Hepatocyte (in vitro differentiated cells): ENCODE measurements at regions not wholly inside any gene's neighbourhood (a gene's known extent, or its start where the extent isn't known, plus 50 kb on each side); places are given as distances from the start of the nearest gene placed in this dataset.

ENCODE experiments used
- DNase-seq: peaks from one replicate; pipeline ENCODE4 v3.0.0-alpha.2; 2016; ENCODE audit warnings: low spot score
- H2AFZ ChIP-seq: fragments of 200-600 bp; sonication (generic); 2 replicates; pipeline ENCODE4 v1.6.0; 2016; ENCODE audit warnings: antibody characterized with exemption, mild to moderate bottlenecking
- H3K27ac ChIP-seq: fragments of 200-600 bp; sonication (generic); 2 replicates; pipeline ENCODE4 v1.5.1; 2016; ENCODE audit warnings: mild to moderate bottlenecking
- H3K27me3 ChIP-seq: fragments of 200-600 bp; sonication (generic); 2 replicates; pipeline ENCODE4 v1.6.1; 2016
- H3K36me3 ChIP-seq: fragments of 200-600 bp; sonication (generic); replicated peaks from 2 replicates; pipeline ENCODE4 v1.5.1; 2016; ENCODE audit warnings: low read depth; ENCODE audit not compliant: insufficient read depth
- H3K4me1 ChIP-seq: fragments of 200-600 bp; sonication (generic); 2 replicates; pipeline ENCODE4 v1.5.1; 2016; ENCODE audit warnings: mild to moderate bottlenecking, moderate library complexity; ENCODE audit not compliant: insufficient read depth
- H3K4me2 ChIP-seq: fragments of 200-600 bp; sonication (generic); 2 replicates; pipeline ENCODE4 v1.6.0; 2016
- H3K4me3 ChIP-seq: fragments of 200-600 bp; sonication (generic); 2 replicates; pipeline ENCODE4 v1.5.1; 2016; ENCODE audit warnings: mild to moderate bottlenecking
- H3K79me2 ChIP-seq: fragments of 200-600 bp; sonication (generic); 2 replicates; pipeline ENCODE4 v1.6.0; 2017; ENCODE audit warnings: mild to moderate bottlenecking
- H3K9me2 ChIP-seq: fragments of 200-600 bp; sonication (generic); replicated peaks from 2 replicates; pipeline ENCODE4 v1.6.0; 2017; ENCODE audit warnings: mild to moderate bottlenecking; ENCODE audit not compliant: insufficient read depth
- H3K9me3 ChIP-seq: fragments of 200-600 bp; sonication (generic); 2 replicates; pipeline ENCODE4 v1.5.1; 2016; ENCODE audit warnings: low read depth, mild to moderate bottlenecking
- H4K20me1 ChIP-seq: fragments of 200-600 bp; sonication (generic); 2 replicates; pipeline ENCODE4 v1.6.0; 2016; ENCODE audit warnings: mild to moderate bottlenecking; ENCODE audit not compliant: insufficient read depth, poor library complexity, severe bottlenecking
- EZH2 ChIP-seq: fragments of 200-600 bp; sonication (generic); IDR thresholded peaks from 2 replicates; pipeline ENCODE4 v1.6.1; 2016; ENCODE audit warnings: antibody characterized with exemption, mild to moderate bottlenecking, borderline replicate concordance
- EZH2phosphoT487 ChIP-seq: fragments of 200-600 bp; sonication (generic); IDR thresholded peaks from one replicate; pipeline ENCODE4 v1.6.1; 2018; ENCODE audit warnings: antibody characterized with exemption, mild to moderate bottlenecking, low read depth, moderate library complexity; ENCODE audit not compliant: unreplicated experiment, severe bottlenecking
- WGBS: methylation state at CpG from one replicate; pipeline ENCODE4 v1.1.6; 2016; ENCODE audit warnings: low lambda C conversion rate; ENCODE audit errors: missing lambda C conversion rate; 5-methylcytosine and 5-hydroxymethylcytosine counted together
- TF ChIP-seq, protein P1 (sequence below): fragments of 200-600 bp; sonication (generic); IDR thresholded peaks from 2 replicates; pipeline ENCODE4 v1.5.1; 2016; ENCODE audit warnings: antibody characterized with exemption, mild to moderate bottlenecking; ENCODE audit not compliant: poor library complexity

DNA sequence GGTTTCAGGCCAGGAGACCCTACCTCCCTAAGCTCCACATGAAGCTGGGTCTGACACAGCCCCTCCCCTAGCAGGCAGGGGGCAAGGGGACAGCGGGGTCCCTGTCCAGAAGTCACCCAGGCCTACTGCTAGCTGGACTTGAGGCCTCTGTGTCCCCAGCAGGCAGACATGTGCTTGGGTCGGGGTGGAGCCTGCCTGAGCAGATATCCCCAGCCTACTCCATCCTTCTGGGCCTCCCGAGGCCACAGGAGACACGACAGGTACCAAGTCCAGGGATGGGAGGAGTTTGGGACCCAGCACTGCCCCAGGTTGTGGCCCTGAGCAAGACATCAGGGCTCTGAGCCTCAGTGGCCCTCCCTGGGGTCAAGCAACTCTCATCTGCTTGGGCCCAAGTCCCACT, 105.2 kb upstream of the EIF5 start:
- no peak overlapping the region for H2AFZ ChIP-seq
- no peaks in the 10 kb centered on the region for H3K9me3 ChIP-seq
- no peaks in the 10 kb centered on the region for H3K27me3 ChIP-seq
- H3K4me3 ChIP-seq = no peak overlapping the region
- peaks cover 5% of the 10 kb centered on the region for H3K4me1 ChIP-seq
- TF ChIP-seq EZH2 (no peak), EZH2phosphoT487 (no peak)
- TF ChIP-seq, protein P1, sequence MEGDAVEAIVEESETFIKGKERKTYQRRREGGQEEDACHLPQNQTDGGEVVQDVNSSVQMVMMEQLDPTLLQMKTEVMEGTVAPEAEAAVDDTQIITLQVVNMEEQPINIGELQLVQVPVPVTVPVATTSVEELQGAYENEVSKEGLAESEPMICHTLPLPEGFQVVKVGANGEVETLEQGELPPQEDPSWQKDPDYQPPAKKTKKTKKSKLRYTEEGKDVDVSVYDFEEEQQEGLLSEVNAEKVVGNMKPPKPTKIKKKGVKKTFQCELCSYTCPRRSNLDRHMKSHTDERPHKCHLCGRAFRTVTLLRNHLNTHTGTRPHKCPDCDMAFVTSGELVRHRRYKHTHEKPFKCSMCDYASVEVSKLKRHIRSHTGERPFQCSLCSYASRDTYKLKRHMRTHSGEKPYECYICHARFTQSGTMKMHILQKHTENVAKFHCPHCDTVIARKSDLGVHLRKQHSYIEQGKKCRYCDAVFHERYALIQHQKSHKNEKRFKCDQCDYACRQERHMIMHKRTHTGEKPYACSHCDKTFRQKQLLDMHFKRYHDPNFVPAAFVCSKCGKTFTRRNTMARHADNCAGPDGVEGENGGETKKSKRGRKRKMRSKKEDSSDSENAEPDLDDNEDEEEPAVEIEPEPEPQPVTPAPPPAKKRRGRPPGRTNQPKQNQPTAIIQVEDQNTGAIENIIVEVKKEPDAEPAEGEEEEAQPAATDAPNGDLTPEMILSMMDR = no peak
- no peak overlapping the region for H3K4me2 ChIP-seq
- H4K20me1 ChIP-seq = no peaks in the 10 kb centered on the region
- 88% methylated on average over 4 of the region's 4 CpGs for WGBS
- no peaks in the 10 kb centered on the region for H3K36me3 ChIP-seq
- no peaks in the 10 kb centered on the region for H3K9me2 ChIP-seq
- H3K27ac ChIP-seq = no peak overlapping the region
- DNase-seq = no peak
- H3K79me2 ChIP-seq = no peaks in the 10 kb centered on the region

DNA sequence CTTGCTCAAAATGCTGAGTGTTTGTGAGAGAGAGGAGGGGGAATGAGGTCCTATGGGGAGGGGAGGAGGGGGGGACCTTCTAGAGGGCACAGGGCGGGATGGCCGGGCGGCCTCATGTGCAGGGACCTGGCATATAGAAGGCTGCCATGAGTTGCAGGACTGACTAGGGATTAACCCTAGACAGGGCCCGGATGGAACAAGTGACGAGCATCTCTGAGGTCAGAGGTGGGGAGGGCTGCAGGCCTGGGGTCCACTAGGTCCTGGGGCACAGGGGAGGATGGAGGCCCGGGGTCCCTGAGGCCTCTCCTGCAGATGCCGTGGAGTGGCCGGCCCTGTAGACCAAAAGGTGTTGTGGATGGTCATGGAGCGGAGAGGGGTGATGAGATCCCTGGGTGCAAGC, 104.0 kb upstream of the EIF5 start:
- no peak for DNase-seq
- H4K20me1 ChIP-seq = no peaks in the 10 kb centered on the region
- 91% methylated on average over 6 of the region's 9 CpGs for WGBS
- H3K9me3 ChIP-seq = no peaks in the 10 kb centered on the region
- H3K27ac ChIP-seq = no peak overlapping the region
- H2AFZ ChIP-seq = no peak overlapping the region
- no peak for TF ChIP-seq EZH2phosphoT487
- TF ChIP-seq, protein P1 = no peak
- TF ChIP-seq EZH2 = no peak
- no peaks in the 10 kb centered on the region for H3K9me2 ChIP-seq
- H3K4me3 ChIP-seq = no peak overlapping the region
- no peaks in the 10 kb centered on the region for H3K36me3 ChIP-seq
- no peaks in the 10 kb centered on the region for H3K27me3 ChIP-seq
- H3K4me2 ChIP-seq = no peak overlapping the region
- H3K79me2 ChIP-seq = no peaks in the 10 kb centered on the region
- H3K4me1 ChIP-seq = peaks cover 8% of the 10 kb centered on the region

DNA sequence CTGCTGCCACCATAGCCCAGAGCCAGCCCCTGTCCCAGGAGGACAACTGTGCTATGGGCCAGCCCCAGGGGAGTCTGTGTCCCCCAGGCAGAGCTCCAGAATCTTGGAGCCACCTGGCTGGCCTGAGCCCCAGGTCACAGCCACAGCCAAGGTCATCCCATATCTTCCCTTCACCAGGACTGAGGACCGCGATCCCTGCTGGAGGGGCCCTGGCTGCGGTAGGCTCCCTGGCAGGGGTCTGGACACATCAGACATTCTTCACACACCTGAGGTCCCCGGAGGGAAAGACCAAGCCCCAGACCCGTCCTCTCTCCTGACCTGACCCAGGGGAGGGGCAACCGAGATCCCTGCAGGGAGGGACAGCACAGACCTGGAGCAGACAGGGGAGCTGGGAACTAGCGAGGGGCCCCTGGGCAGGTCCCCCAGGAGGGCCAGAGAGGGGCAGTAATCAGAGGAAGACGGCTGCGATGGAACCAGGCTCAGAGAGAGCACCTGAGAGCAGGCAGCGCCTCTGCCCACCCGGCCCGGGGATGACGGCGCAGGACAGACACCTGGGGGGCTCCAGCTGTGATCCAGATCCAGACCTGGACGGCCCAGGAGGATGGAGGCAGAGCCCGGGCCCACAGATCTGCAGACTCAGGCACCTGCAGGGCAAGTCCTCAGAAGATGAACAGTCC, 103.2 kb upstream of the EIF5 start:
- TF ChIP-seq EZH2phosphoT487 (no peak), EZH2 (no peak)
- TF ChIP-seq, protein P1 = no peak
- no peaks in the 10 kb centered on the region for H3K36me3 ChIP-seq
- no peak overlapping the region for H3K27ac ChIP-seq
- H3K4me2 ChIP-seq = no peak overlapping the region
- no peak overlapping the region for H3K4me3 ChIP-seq
- H2AFZ ChIP-seq = no peak overlapping the region
- H3K4me1 ChIP-seq = peaks cover 4% of the 10 kb centered on the region
- no peaks in the 10 kb centered on the region for H4K20me1 ChIP-seq
- no peaks in the 10 kb centered on the region for H3K9me3 ChIP-seq
- no peaks in the 10 kb centered on the region for H3K27me3 ChIP-seq
- no peaks in the 10 kb centered on the region for H3K79me2 ChIP-seq
- DNase-seq = no peak
- H3K9me2 ChIP-seq = no peaks in the 10 kb centered on the region
- 92% methylated on average over 14 of the region's 16 CpGs for WGBS
